ENCODE measurements at regions not wholly inside any gene's neighbourhood (a gene's known extent, or its start where the extent isn't known, plus 50 kb on each side); places are given as distances from the start of the nearest gene placed in this dataset.

- peak; percentile 15 to 36 (median 15); a peak in 3 of 6 replicates for TF ChIP-seq CTCF (IDR thresholded peaks at IDR 0.05 in 2 of 3, conservative IDR thresholded peaks at IDR 0.05 in 1 of 3; ENCODE audit: insufficient read depth in 2 of 3, low read depth in 1 of 3, low read length in 3 of 3)
- TF ChIP-seq ZNF217 (CRISPR knock-in tag; IDR thresholded peaks at IDR 0.05) = no peak
- no peak for TF ChIP-seq ZNF780A (CRISPR knock-in tag; IDR thresholded peaks at IDR 0.05)
- peak; percentile 69 for TF ChIP-seq ZNF384 (IDR thresholded peaks at IDR 0.05; ENCODE audit: low read depth, low read length)
- no peak for TF ChIP-seq KAT7 (CRISPR knock-in tag; IDR thresholded peaks at IDR 0.05; ENCODE audit: borderline replicate concordance)
Measured at GRCh38 chr5:77867194-77867691, 91.1 kb upstream of the TBCA start (continued).

- ChIA-PET POLR2A (interaction anchor here (0.7 kb wide), 1 partner anchor 9 kb away, joined by 3 read pairs; no protein-coding TSS in a partner anchor), CTCF (ENCODE audit: low intra/inter-chr PET ratio) (interaction anchor here (1.4 kb wide), 1 partner anchor 107 kb away, joined by 3 read pairs; no protein-coding TSS in a partner anchor)
- DNase-seq (ENCODE audit: extremely low read depth in 1 of 4, low spot score in 3 of 4) (no peak), FAIRE-seq (no peak), ATAC-seq (no peak)
- H3K4me3 ChIP-seq = no peak overlapping the region
- no peaks in the 10 kb centered on the region for H3K36me3 ChIP-seq (ENCODE audit: control insufficient read depth, insufficient read depth, low read length)
- H2AFZ ChIP-seq (ENCODE audit: low read depth, low read length) = no peak overlapping the region
- intact Hi-C loops (cut with micrococcal nuclease) (loop anchor here (5.0 to 10.0 kb wide), 2 partner anchors 41 to 119 kb away; no protein-coding TSS in a partner anchor), in situ Hi-C loops (cut with MboI) (no loop called here)
- no peaks in the 10 kb centered on the region for H3K9me3 ChIP-seq (replicated peaks; ENCODE audit: control insufficient read depth, insufficient read depth, low read depth, low read length)
- no peaks in the 10 kb centered on the region for H3K79me2 ChIP-seq (ENCODE audit: control insufficient read depth, insufficient read depth, low read length)
- BruUV-seq (replicated peaks) = no TSS peak
- H3K4me2 ChIP-seq (ENCODE audit: insufficient read depth, low read length) = no peak overlapping the region
- H3K9me1 ChIP-seq (ENCODE audit: control insufficient read depth, insufficient read depth, low read length) = no peaks in the 10 kb centered on the region
- no peak overlapping the region for H3K9ac ChIP-seq (ENCODE audit: insufficient read depth in 1 of 2, low read depth in 2 of 2, low read length in 2 of 2)
- no peaks in the 10 kb centered on the region for H3K4me1 ChIP-seq (replicated peaks in 1 of 2; ENCODE audit: control insufficient read depth in 2 of 2, insufficient read depth in 2 of 2, low read length in 2 of 2)
- WGBS (ENCODE audit: insufficient coverage, low coverage, missing lambda C conversion rate) = 3% methylated on average over 7 of the region's 7 CpGs
- H4K20me1 ChIP-seq (replicated peaks; ENCODE audit: control insufficient read depth, insufficient read depth, low read length) = no peaks in the 10 kb centered on the region
- peaks cover 36 to 52% of the 10 kb centered on the region in 2 experiments for H3K27me3 ChIP-seq (ENCODE audit: control insufficient read depth in 2 of 2, insufficient read depth in 2 of 2, low read length in 2 of 2)
- no peak overlapping the region for H3K27ac ChIP-seq (ENCODE audit: extremely low read depth, low read depth, low read length)
- TF ChIP-seq, protein P1, sequence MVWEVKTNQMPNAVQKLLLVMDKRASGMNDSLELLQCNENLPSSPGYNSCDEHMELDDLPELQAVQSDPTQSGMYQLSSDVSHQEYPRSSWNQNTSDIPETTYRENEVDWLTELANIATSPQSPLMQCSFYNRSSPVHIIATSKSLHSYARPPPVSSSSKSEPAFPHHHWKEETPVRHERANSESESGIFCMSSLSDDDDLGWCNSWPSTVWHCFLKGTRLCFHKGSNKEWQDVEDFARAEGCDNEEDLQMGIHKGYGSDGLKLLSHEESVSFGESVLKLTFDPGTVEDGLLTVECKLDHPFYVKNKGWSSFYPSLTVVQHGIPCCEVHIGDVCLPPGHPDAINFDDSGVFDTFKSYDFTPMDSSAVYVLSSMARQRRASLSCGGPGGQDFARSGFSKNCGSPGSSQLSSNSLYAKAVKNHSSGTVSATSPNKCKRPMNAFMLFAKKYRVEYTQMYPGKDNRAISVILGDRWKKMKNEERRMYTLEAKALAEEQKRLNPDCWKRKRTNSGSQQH (CRISPR knock-in tag; IDR thresholded peaks at IDR 0.05) = no peak
- TF ChIP-seq, protein P2, sequence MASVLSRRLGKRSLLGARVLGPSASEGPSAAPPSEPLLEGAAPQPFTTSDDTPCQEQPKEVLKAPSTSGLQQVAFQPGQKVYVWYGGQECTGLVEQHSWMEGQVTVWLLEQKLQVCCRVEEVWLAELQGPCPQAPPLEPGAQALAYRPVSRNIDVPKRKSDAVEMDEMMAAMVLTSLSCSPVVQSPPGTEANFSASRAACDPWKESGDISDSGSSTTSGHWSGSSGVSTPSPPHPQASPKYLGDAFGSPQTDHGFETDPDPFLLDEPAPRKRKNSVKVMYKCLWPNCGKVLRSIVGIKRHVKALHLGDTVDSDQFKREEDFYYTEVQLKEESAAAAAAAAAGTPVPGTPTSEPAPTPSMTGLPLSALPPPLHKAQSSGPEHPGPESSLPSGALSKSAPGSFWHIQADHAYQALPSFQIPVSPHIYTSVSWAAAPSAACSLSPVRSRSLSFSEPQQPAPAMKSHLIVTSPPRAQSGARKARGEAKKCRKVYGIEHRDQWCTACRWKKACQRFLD (CRISPR knock-in tag; IDR thresholded peaks at IDR 0.05) = no peak
- no peak for TF ChIP-seq ZNF232 (CRISPR knock-in tag; IDR thresholded peaks at IDR 0.05)
- TF ChIP-seq SMARCE1 (IDR thresholded peaks at IDR 0.05) = no peak
- TF ChIP-seq ZBTB2 (IDR thresholded peaks at IDR 0.05) = no peak
- TF ChIP-seq, protein P3, sequence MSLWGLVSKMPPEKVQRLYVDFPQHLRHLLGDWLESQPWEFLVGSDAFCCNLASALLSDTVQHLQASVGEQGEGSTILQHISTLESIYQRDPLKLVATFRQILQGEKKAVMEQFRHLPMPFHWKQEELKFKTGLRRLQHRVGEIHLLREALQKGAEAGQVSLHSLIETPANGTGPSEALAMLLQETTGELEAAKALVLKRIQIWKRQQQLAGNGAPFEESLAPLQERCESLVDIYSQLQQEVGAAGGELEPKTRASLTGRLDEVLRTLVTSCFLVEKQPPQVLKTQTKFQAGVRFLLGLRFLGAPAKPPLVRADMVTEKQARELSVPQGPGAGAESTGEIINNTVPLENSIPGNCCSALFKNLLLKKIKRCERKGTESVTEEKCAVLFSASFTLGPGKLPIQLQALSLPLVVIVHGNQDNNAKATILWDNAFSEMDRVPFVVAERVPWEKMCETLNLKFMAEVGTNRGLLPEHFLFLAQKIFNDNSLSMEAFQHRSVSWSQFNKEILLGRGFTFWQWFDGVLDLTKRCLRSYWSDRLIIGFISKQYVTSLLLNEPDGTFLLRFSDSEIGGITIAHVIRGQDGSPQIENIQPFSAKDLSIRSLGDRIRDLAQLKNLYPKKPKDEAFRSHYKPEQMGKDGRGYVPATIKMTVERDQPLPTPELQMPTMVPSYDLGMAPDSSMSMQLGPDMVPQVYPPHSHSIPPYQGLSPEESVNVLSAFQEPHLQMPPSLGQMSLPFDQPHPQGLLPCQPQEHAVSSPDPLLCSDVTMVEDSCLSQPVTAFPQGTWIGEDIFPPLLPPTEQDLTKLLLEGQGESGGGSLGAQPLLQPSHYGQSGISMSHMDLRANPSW (CRISPR knock-in tag; IDR thresholded peaks at IDR 0.05) = no peak
- TF ChIP-seq NCOA4 (IDR thresholded peaks at IDR 0.05; ENCODE audit: partially characterized antibody) = no peak
Measured at GRCh38 chr5:77866198-77866597, 90.1 kb upstream of the TBCA start.
